Mucosa of descending colon (tissue), 3 donors: ENCODE measurements at regions not wholly inside any gene's neighbourhood (a gene's known extent, or its start where the extent isn't known, plus 50 kb on each side); places are given as distances from the start of the nearest gene placed in this dataset.

Source experiments
- ATAC-seq: fragments of 200-7000 bp; cut with Tn5 transposase; one replicate; pipeline ENCODE4 v1.9.1; 2020; ENCODE audit warnings: mild to moderate bottlenecking, moderate library complexity
- DNase-seq, 3 donors: peaks; one replicate each; pipeline ENCODE4 v3.0.0-alpha.2; 2020
- H3K36me3 ChIP-seq: fragments of 200-600 bp; one replicate; pipeline ENCODE4 v1.8.0; 2021; ENCODE audit warnings: low read depth, mild to moderate bottlenecking
- H3K4me1 ChIP-seq: fragments of 200-600 bp; one replicate; pipeline ENCODE4 v1.8.0; 2021; ENCODE audit warnings: low read depth, mild to moderate bottlenecking
- H3K4me3 ChIP-seq: fragments of 200-600 bp; one replicate; pipeline ENCODE4 v1.8.0; 2021; ENCODE audit warnings: mild to moderate bottlenecking
- H3K9me3 ChIP-seq: fragments of 200-600 bp; one replicate; pipeline ENCODE4 v1.8.0; 2021; ENCODE audit warnings: mild to moderate bottlenecking
- CTCF ChIP-seq: fragments of 200-600 bp; IDR thresholded peaks from one replicate; pipeline ENCODE4 v1.8.0; 2022; ENCODE audit warnings: antibody characterized with exemption, mild to moderate bottlenecking
- intact Hi-C, 2 donors: fragments of 100-400 bp; cut with DNase I in 1 of 2; cut with micrococcal nuclease in 1 of 2; formaldehyde crosslinking; loops; one replicate each; pipeline versions ENCODE4 v1.11.0 to v1.11.1; 2022; cut with DNase I, micrococcal nuclease
- donor health status: DM: no; HTN: no; CAD: no; lungs with moderate emphysema.
- donor health status: DM: no; HTN: no; CAD: no.
- donor health status: DM: no; HTN: yes; CAD: no.

GRCh38 chr4:52244848-52245247 lies 193.7 kb downstream of the SPATA18 start:
- H3K36me3 ChIP-seq, result no peaks in the 10 kb centered on the region
- no peak overlapping the region for H3K4me3 ChIP-seq
- no peak for DNase-seq
- H3K9me3 ChIP-seq, result no peaks in the 10 kb centered on the region
- intact Hi-C loops, result no loop called here
- TF ChIP-seq CTCF, result no peak
- H3K4me1 ChIP-seq, result no peaks in the 10 kb centered on the region
- ATAC-seq, result no peak

GRCh38 chr4:52246827-52247226 lies 195.7 kb downstream of the SPATA18 start:
- intact Hi-C loops, result no loop called here
- ATAC-seq, result no peak
- H3K36me3 ChIP-seq, result no peaks in the 10 kb centered on the region
- DNase-seq, result no peak
- no peaks in the 10 kb centered on the region for H3K4me1 ChIP-seq
- no peak for TF ChIP-seq CTCF
- H3K4me3 ChIP-seq, result no peak overlapping the region
- H3K9me3 ChIP-seq, result no peaks in the 10 kb centered on the region

- intact Hi-C loops, result no loop called here
- no peak for ATAC-seq
- Histone ChIP-seq H3K36me3 (no peaks in the 10 kb centered on the region), H3K9me3 (no peaks in the 10 kb centered on the region), H3K4me1 (no peaks in the 10 kb centered on the region), H3K4me3 (no peak overlapping the region)
- TF ChIP-seq CTCF, result no peak
- no peak for DNase-seq
Measured at GRCh38 chr4:52247941-52248340, 196.8 kb downstream of the SPATA18 start.

GRCh38 chr4:52248820-52249219 lies 197.7 kb downstream of the SPATA18 start:
- ATAC-seq (no peak), DNase-seq (no peak)
- no peak for TF ChIP-seq CTCF
- Histone ChIP-seq H3K9me3 (no peaks in the 10 kb centered on the region), H3K4me1 (no peaks in the 10 kb centered on the region), H3K4me3 (no peak overlapping the region), H3K36me3 (no peaks in the 10 kb centered on the region)
- intact Hi-C loops, result no loop called here

GRCh38 chr4:52249581-52249980 lies 198.5 kb downstream of the SPATA18 start:
- intact Hi-C loops, result no loop called here
- DNase-seq, result no peak
- Histone ChIP-seq H3K4me1 (no peaks in the 10 kb centered on the region), H3K36me3 (no peaks in the 10 kb centered on the region), H3K9me3 (no peaks in the 10 kb centered on the region), H3K4me3 (no peak overlapping the region)
- ATAC-seq, result no peak
- no peak for TF ChIP-seq CTCF

GRCh38 chr4:52250154-52250553 lies 199.1 kb downstream of the SPATA18 start:
- ATAC-seq (no peak), DNase-seq (peak in 1 of 3 donors; percentile 11)
- Histone ChIP-seq H3K9me3 (no peaks in the 10 kb centered on the region), H3K36me3 (no peaks in the 10 kb centered on the region), H3K4me1 (no peaks in the 10 kb centered on the region), H3K4me3 (no peak overlapping the region)
- TF ChIP-seq CTCF, result no peak
- intact Hi-C loops, result no loop called here
